GM18519 (cell line): ENCODE measurements at regions not wholly inside any gene's neighbourhood (a gene's known extent, or its start where the extent isn't known, plus 50 kb on each side); places are given as distances from the start of the nearest gene placed in this dataset.

ENCODE experiments used
- ATAC-seq: cut with Tn5 transposase; IDR thresholded peaks from one replicate; pipeline ENCODE4 v1.9.1; 2021; ENCODE audit warnings: mild to moderate bottlenecking, moderate library complexity; ENCODE audit not compliant: unreplicated experiment, low FRiP score

DNA sequence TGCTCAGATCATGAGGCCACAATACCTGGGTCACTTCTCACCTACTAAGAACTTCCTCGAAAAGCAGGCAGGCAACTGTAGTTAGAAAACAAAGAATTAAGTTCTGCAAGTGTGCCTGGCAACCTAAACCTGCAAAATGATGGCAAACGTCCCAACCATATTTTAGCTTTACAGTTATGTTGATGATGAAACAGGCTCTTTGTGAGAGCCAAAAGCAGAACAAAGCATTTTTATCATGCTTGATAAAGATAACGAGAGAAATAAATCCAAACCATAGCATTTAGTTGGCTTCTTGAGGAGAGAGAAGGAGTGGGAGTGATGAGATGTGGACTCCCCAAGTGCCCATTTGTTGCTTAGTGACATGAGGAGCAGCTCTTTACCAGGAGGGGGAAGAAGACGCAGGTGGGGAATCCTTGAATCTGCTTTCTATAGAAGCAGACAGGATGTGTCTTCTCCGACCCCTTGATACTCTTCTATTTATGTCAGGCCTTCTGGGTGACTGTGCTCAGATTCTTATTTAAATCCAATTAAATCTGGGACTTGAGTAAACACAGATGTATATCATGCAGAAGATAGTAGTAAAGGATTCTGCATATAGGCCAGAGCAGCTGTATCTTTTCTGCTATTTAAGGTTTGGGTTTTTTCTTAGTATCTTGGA is 221.2 kb downstream of the TMEM167A start:
- no peak for ATAC-seq

DNA sequence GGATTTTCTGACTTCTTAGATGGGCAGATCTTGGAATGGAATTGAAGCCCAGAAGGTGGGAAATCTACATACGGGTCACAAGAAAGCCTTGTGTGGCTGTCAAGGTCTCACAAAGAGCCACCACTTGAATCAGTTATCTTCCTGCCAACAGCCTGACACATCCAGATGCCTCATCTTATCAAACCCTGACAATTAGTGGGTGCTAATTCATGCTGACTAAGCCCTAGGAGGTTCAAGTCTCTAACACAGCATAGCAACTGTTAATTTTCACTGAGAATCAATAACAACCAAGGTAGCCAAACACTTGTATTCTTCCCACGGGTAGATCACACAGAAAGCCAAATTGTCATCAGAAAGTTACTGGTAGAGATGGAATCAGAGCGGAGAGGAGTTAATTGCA is 222.2 kb downstream of the TMEM167A start:
- no peak for ATAC-seq

DNA sequence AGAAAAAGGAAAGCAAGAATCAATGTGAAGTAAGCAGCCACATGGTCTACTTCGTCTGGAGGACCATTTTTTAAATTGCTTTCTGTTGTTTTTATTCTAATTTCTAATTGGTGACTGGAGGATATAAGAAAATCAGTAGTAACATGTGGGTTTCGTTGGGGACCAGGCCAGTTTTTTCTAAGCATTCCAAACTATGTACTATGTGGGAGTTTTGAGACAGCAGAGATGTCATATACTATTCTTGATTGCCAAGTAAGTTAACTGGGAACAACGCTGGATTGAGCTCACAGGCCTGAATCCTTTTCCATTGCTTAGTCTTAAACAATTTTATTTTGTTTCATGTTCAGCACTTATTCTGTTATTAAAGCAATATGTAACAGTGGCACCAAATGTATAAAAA is 225.7 kb downstream of the TMEM167A start:
- no peak for ATAC-seq

DNA sequence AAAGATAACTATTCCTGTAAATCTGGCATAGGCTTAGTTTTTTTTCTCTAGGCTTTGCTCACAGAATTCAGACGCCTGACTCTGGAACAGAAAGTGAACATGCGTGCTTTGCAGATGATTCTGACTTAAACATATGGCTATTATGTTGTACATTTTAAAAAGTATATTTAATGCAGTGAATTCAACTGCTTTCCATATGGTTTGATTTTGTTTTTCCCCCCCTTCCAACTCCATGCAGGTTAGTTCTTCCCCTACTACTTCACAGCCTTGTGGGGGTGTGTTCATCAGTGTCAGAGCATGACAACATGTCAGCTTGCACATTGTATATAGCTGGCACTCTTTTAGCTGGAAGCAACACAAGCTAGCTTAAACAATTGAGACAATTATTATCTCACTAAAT is 226.8 kb downstream of the TMEM167A start:
- ATAC-seq = no peak

DNA sequence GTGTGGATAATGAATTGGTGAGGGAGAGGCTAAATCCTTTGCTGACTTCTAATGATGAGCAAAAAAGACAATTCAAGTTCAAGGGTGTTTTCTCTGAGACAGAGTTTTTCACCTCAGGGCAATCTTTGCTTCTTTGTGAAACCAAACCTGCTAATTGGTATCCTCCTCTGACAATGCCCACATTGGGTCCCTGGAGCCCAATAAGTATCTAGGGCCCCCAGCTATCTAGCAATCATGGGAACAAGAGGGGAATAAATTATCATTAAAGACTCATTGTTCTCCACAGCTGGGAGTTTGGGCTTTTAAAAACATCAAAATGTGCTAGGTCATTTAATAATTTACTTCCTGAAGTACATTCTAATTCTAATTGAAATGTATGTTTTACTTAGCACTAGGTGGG is 227.3 kb downstream of the TMEM167A start:
- ATAC-seq = no peak

DNA sequence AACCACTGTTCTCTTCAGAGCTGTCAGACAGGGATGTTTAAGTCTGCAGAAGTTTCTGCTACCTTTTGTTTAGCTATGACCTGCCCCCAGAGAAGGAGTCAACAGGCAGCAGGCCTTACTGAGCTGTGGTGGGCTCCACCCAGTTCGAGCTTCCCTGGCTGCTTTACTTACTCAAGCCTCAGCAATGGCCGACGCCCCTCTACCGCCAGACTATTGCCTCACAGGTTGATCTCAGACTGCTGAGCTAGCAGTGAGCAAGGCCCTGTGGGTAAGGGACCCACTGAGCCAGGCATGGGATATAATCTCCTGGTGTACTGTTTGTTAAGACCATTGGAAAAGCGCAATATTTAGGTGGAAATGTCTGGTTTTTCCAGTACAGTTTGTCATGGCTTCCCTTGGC is 229.6 kb downstream of the TMEM167A start:
- no peak for ATAC-seq

DNA sequence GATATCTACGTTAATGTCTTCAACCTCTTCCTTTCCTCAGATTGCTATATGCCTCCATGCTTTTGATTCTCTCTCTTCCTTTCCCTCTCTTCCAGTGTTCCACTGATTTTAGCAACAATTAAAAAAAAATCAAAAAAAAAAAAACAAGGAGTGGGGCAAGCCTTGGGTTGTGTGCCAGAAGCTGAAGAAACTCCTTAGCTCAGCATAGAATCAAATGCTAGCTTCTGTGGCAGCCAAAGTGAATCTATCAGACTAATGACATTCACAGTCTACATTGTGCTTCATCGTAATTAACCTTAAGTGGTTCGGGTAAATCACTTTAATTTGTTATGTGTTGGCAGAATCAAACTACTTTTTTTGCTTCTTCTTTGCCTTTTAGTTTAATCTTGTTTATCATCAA is 237.3 kb downstream of the TMEM167A start:
- no peak for ATAC-seq

DNA sequence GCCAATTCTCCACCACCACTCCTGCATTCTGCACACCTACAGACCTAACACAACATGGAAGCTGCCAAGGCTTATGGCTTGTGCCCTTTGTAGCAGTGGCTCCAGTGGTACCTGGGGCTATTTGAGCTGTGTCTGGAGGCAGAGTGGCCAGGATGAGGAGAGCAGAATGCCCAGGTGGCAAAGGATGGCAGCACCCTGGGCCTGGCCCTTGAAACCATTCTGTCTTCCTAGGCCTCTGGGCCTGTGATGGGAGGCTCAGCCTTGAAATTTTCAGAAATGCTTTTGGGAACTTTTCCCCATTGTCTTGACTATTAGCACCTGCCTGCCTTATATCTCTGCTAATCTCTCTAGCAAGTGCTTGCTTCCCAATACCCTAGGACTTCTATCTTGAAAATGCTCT is 241.7 kb downstream of the TMEM167A start:
- ATAC-seq = no peak

DNA sequence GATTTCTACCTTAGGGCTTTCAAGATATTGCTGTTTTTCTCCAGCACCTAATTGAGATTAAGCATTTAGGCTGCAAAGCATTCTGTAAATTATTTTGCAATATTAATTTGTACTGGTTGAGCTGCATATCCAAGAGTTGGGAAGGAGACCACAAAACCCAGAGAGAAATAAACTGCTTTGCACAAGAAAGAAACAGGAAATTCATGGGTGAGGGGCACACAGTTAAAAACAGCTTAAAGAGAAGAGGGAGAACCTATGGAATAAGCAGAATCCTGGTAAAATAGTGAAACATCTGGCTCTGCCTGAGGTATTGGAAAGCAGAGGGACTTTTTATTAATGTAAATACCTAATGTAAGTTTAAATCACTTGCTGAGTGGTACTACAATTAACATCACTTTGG is 243.0 kb downstream of the TMEM167A start:
- ATAC-seq = no peak

DNA sequence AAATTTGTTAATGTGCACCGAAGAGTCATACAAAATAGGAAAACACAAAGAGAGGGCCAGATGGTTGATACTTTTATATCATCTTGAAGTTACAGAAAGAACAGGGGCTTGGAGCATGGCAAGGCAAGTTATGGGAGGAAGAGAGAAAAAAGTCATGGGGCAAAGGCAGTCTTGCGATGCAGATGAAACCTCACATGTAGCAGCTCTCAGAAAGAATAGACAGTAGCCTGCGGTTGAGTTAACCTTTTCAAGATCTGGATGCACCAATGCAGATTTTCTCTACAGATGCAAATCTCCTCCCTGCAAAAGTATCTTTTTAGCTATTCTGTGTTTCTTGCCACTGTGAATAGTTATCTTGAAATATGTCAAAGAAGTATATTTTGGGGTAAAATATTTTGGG is 243.9 kb downstream of the TMEM167A start:
- no peak for ATAC-seq

DNA sequence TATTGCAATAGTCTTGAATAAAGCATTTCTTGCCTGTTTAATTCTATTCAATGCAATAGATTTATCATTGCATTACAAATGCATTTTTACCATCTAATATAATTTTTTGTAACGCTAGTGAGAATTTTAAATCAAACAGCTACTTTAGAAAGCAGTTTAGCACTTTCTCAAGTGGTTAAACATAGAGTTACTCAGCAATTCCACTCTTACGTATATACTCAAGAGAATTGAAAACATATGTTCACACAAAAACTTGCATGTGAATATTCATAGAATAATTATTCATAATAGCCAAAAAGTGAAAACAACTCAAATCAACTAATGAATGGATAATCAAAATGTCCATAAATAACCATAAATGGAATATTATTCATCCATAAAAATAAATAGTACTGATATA is 244.7 kb downstream of the TMEM167A start:
- ATAC-seq = no peak

DNA sequence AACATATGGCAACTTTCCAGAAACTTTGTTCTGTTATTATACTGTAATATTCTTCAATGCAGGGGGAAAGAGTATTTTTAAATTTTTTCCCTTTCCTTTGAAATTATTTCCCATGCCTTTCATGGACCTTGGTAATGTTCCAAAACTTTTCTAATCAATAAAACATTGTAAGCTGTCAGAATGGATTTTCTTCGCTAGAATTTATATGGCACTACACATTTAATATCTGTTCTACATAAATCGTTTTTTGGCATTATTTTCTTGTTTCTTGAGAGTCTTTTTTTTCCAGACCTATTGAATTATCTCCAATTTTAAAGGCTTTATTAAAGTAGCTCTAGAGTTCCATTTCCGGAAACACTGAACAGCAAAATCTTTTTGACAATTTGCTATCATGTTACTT is 249.0 kb downstream of the TMEM167A start:
- no peak for ATAC-seq

DNA sequence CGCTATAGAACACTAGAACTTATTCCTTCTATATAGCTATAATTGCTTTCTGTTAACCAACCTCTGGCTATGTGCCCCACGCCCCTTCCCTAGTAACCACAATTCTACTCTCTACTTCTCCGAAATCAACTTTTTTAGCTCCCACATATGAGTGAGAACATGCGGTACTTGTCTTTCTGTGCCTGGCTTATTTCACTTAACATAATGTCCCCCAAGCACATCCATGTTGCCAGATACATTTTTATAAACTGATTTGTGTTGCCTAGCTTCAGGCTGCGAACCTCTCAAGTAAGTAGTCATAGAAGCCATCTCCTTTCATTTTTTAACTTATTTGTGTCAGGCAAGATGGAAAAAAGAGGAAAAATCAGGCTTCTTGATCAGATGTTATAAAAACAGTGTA is 249.5 kb downstream of the TMEM167A start:
- ATAC-seq = no peak

DNA sequence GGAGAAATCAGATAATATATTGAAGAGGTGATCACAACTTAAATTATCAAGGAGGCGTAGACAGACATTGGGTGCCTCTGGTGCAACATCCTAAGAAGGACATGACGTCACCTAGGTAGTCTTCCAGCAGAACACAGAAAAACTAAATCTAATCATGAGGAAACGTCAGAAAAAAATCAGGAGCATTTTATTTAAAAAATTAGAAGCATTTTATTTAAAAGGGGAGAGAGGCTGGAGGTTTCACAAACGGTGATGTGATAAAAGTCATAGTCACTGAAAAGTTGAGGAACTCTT is 254.6 kb downstream of the TMEM167A start:
- no peak for ATAC-seq

DNA sequence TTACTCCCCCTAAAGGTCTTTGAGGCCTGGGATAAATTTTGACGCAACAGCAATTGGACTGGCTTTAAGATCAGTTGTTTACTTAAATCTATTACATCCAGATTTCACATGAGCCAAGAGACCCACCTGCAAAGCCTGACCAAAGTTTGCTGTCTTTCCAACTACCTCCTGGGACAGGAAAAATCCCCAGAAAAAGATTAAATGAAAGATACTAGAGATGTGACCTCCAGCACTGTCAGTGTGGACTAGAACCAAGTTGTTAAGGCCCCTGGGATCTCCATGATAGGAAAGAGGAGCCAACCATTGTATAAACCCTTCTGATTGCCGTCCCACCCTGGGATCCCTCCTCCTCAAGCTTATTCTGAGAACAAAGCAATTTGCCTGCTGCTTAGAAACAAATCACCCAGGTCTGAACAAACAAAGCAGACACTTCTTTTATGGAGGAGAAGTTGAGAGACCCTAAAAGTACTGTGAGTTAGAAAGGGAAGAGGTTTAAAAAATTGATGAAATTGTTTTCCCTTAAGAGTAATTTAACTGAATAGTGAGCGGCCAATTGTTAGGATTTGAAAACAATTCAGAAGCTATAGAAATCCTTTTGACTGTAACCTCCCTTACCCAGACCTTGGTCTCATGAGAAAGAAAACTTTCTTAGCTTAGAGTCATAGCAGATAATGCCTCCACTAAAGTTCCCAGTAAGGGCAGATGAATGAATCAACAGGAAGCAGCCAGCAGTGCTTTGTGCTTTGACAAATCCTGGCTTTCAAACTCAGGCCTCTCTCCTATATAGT is 255.2 kb downstream of the TMEM167A start:
- ATAC-seq = no peak

DNA sequence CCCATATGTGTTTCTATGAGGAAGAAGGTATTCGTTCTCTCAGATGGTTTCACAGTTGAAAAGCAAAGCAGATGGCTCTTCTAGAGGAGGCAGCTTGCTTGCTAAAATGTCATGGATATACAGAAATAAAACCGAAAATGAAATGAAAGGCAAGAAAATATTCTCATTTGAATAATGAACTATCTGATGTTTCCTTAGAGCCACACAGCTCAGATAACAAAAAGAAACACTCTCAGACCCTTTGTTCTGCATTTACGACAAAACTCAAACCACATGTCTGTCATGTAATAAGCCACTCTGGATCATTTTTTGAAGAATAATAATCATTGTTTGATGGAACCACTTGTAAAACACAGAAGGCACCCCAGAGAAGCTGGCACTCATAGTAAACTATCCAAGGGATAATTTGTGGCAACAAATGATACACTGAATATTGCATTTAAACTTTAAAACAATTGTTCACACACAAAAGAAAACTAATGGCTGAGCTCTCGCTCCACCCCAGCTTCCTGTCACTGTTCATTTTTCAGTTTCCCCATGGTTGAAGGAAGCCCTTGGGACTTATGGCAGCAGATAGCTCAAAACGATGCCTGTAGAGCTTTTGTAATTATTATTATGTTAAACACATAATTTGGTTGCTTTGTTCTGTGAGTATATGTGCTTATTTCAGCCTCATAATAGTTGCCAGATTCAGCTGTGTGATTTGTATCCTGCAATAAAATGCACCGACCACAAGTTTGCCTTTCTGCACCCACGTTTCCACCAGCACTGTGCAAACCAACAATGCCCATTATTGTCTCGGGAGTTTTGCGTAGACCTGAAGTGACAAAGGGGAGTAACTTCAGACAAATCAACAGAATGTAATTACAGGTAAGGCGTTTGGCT is 256.0 kb downstream of the TMEM167A start:
- peak; percentile 78 for ATAC-seq

DNA sequence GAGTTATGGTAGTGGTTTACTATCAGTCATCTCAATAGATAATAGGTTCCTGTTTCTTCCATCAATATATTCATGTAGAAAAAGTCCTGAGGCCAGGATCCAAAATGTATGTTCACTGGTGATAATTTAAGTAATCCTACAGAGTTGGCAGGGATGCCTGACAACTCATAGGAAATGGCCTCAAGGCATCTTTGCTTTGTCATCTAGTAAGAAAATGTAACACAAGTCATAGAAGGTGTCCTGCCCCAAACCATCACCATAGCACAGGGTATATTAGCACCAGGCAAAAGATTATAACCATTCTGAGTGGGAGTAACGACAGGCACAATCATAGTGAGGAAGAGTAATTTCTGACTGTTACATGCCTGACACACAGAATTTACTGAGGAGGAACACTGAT is 257.0 kb downstream of the TMEM167A start:
- ATAC-seq = no peak

DNA sequence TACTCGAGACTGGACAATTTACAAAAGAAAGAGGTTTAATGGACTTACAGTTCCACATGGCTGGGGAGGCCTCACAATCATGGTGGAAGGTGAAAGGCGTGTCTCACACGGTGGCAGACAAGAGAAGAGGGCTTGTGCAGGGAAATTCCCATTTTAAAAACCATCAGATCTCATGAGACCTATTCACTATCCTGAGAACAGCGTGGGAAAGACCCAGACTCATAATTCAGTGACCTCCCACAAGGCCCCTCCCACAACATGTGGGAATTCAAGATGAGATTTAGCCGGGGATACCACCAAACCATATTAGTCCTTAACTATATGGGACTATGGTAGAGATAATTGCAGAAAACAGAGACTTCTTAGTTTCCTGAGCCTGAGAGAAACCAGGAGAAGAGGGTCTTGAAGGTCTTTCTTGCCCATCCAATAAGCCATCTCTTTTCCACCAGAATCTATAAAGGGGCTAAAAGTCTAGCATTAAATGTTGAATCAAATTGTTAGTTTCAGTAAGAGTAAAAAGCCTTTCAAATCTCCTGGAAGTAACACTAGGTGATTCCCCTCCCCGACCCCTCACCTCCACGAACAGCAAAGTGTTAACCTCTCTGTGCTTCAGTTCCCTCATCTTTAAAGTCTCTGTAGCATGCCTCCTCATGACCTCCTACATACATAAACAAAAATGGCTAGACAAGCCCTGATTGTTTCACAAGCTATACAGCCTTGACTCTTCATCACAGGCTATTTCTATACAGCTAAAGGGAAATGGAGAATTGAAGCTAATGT is 259.1 kb downstream of the TMEM167A start:
- no peak for ATAC-seq

DNA sequence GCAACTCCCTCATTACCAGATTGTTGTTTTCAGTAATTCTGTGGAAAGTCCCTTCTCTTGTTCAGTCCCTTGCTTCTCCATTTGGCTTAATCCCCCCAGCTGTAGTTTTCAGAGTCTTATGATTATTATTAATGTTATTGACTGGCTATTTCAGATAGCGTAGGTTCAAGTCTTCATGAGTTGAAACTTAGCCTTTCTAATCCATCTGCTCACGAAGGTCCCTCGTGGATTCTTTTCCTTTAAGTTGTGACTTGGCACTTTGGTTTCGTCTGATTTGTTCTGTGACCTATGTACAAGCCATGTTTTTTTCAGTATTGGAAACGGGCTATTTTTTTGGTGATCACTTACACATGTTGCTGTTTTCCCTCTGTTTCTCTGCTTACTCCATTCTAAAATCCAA is 260.3 kb downstream of the TMEM167A start:
- no peak for ATAC-seq

DNA sequence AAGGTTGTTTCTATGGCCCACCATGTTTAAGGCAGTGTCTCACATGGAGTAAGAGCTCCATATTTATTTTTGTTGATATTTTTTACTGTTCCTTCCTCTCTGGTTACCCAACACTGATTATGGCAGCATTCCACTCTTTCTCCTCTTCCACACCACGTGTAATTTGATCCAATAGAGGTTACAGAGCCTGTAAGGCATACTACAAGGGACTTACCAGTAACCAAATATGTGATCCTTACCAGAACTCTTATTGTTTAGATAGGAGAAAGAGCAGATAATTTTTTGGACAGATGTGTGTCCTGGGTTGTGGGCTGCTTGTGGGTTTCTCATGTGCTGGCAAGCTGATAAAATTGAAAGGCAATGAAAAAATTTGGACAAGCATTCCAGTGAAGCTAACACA is 261.3 kb downstream of the TMEM167A start:
- no peak for ATAC-seq

DNA sequence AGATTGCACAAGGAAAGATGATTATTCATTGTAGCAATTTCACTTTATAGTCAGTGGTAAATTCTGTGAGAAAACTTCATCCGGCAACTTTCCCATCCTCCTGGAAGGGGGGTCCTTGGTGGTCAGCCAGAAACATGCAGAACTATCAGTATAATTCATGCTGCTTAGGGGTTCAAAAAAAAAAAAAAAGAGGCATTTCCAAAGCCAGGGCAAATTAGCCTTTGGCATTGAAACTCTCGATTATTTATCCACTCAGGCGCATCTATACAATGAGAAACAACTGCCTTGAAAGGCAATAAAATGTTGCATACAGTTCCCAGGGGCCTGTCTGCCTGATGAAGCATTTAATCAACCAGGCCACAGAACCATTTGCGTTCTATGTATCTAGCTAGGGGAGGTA is 263.3 kb downstream of the TMEM167A start:
- no peak for ATAC-seq
